HEK293T (cell line): ENCODE measurements at regions not wholly inside any gene's neighbourhood (a gene's known extent, or its start where the extent isn't known, plus 50 kb on each side); places are given as distances from the start of the nearest gene placed in this dataset.
"Not testable (repeated sequence)": the region's sequence is repeated elsewhere in the genome, so short reads cannot be mapped to it uniquely, and the experiment has no call there.

Experiments
- CTCF ChIA-PET: fragments of 350-600 bp; formaldehyde crosslinking; extraction: SDS; loops from one replicate; lab custom pipeline; 2021; ENCODE audit warnings: antibody characterized with exemption, inconsistent platforms; lab: Yijun Ruan, JAX
- POLR2A ChIA-PET: fragments of 350-600 bp; formaldehyde crosslinking; extraction: SDS; loops from one replicate; lab custom pipeline; 2020; ENCODE audit warnings: antibody characterized with exemption, inconsistent platforms; lab: Yijun Ruan, JAX
- DNase-seq: peaks from one replicate; pipeline ENCODE4 v3.0.0; 2012; ENCODE audit warnings: mixed read lengths; ENCODE audit errors: extremely low spot score
- ARNT ChIP-seq: fragments of 450-650 bp; IDR thresholded peaks from 2 replicates; pipeline ENCODE4 v1.6.1; 2017; ENCODE audit warnings: mild to moderate bottlenecking
- BHLHE40 ChIP-seq: fragments of 450-650 bp; IDR thresholded peaks from 2 replicates; pipeline ENCODE4 v1.6.1; 2016; ENCODE audit warnings: mild to moderate bottlenecking, moderate library complexity, borderline replicate concordance
- CTBP1 ChIP-seq: fragments of 450-650 bp; IDR thresholded peaks from 2 replicates; pipeline ENCODE4 v1.6.1; 2016; ENCODE audit warnings: borderline replicate concordance
- ELF4 ChIP-seq: fragments of 450-650 bp; IDR thresholded peaks from 2 replicates; pipeline ENCODE4 v1.6.1; 2017; ENCODE audit warnings: antibody characterized with exemption
- FOXA1 ChIP-seq: fragments of 450-650 bp; IDR thresholded peaks from 2 replicates; pipeline ENCODE4 v1.6.1; 2016; ENCODE audit warnings: mild to moderate bottlenecking
- FOXK2 ChIP-seq: fragments of 450-650 bp; IDR thresholded peaks from 2 replicates; pipeline ENCODE4 v1.6.1; 2016; ENCODE audit warnings: mild to moderate bottlenecking
- FOXM1 ChIP-seq: fragments of 450-650 bp; IDR thresholded peaks from 2 replicates; pipeline ENCODE4 v1.6.1; 2017; ENCODE audit warnings: mild to moderate bottlenecking, borderline replicate concordance
- HDGF ChIP-seq: fragments of 450-650 bp; IDR thresholded peaks from 2 replicates; pipeline ENCODE4 v1.6.1; 2017; ENCODE audit warnings: antibody characterized with exemption, borderline replicate concordance
- L3MBTL2 ChIP-seq: fragments of 450-650 bp; conservative IDR thresholded peaks from 2 replicates; pipeline ENCODE4 v1.6.1; 2016; ENCODE audit warnings: mild to moderate bottlenecking
- LEF1 ChIP-seq: fragments of 450-650 bp; IDR thresholded peaks from 2 replicates; pipeline ENCODE4 v1.6.1; 2017; ENCODE audit warnings: mild to moderate bottlenecking, borderline replicate concordance
- NFRKB ChIP-seq: fragments of 450-650 bp; IDR thresholded peaks from 2 replicates; pipeline ENCODE4 v1.6.1; 2016; ENCODE audit warnings: mild to moderate bottlenecking, moderate library complexity
- SP1 ChIP-seq: fragments of 450-650 bp; IDR thresholded peaks from 2 replicates; pipeline ENCODE4 v1.6.1; 2017
- SUZ12 ChIP-seq: fragments of 450-650 bp; IDR thresholded peaks from 2 replicates; pipeline ENCODE4 v1.6.1; 2016; ENCODE audit warnings: mild to moderate bottlenecking
- TARDBP ChIP-seq: fragments of 450-650 bp; IDR thresholded peaks from 2 replicates; pipeline ENCODE4 v1.6.1; 2016
- ZNF384 ChIP-seq: fragments of 450-650 bp; IDR thresholded peaks from 2 replicates; pipeline ENCODE4 v1.6.1; 2016
- TF ChIP-seq, protein P1 (sequence below): fragments of 450-650 bp; IDR thresholded peaks from 2 replicates; pipeline ENCODE4 v1.6.1; 2016

DNA sequence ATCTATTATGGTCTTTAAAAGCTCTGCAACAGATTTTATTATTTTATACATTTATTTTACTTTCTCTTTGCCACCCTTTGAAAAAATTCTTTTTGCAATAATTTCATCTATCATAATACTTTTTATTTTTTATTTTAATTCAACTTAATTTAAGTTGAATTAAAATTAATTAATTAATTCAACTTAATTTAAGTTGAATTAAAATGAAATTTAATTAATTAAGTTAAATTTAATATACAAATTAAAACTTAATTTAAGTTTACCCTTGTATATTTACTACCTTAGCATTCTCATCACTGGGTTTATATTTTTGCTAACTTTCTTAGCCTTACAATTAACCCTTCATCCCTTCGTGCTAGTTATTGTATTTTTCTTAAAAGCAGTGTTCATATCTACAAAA lies 301.4 kb downstream of the SLITRK5 start:
- no peak for DNase-seq
- no peak for TF ChIP-seq SUZ12
- TF ChIP-seq BHLHE40, result no peak
- TF ChIP-seq ARNT, result no peak
- no peak for TF ChIP-seq L3MBTL2
- TF ChIP-seq FOXA1, result no peak
- TF ChIP-seq FOXK2, result no peak
- TF ChIP-seq LEF1, result no peak
- no peak for TF ChIP-seq SP1
- no peak for TF ChIP-seq CTBP1
- TF ChIP-seq TARDBP, result no peak
- TF ChIP-seq FOXM1, result no peak
- TF ChIP-seq HDGF, result no peak
- TF ChIP-seq ELF4, result no peak
- ChIA-PET CTCF (no interaction called here), POLR2A (no interaction called here)

DNA sequence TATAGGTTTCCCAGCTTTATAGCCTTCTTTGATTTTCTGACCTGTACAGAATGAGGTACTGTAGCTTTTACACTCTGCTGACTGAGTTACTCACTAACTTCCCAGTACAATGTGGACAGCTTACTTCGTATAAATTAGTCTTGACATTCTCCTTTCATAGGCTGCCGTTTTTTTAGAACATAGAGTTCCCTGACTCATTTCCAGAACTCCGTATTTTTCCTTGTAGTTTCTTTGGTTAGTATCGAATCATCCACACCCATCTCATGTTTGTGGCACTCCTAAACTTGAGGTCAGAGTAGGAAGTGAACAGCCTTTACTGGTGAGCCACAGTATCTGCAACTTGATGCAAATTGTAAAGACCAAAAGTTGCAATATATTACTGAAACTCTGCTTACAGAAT lies 303.9 kb downstream of the SLITRK5 start:
- POLR2A ChIA-PET, result no interaction called here
- no peak for TF ChIP-seq NFRKB
- no peak for TF ChIP-seq SP1
- DNase-seq, result no peak
- CTCF ChIA-PET, result no interaction called here

DNA sequence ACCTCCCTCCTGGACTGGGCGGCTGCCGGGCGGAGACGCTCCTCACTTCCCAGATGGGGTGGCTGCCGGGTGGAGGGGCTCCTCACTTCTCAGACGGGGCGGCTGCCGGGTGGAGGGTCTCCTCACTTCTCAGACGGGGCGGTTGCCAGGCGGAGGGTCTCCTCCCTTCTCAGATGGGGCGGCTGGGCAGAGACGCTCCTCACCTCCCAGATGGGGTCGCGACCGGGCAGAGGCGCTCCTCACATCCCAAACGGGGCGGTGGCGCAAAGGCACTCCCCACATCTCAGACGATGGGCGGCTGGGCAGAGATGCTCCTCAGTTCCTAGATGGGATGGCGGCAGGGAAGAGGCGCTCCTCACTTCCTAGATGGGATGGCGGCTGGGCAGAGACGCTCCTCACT lies 305.5 kb downstream of the SLITRK5 start:
- DNase-seq, CTCF ChIA-PET, POLR2A ChIA-PET: not testable (repeated sequence)

DNA sequence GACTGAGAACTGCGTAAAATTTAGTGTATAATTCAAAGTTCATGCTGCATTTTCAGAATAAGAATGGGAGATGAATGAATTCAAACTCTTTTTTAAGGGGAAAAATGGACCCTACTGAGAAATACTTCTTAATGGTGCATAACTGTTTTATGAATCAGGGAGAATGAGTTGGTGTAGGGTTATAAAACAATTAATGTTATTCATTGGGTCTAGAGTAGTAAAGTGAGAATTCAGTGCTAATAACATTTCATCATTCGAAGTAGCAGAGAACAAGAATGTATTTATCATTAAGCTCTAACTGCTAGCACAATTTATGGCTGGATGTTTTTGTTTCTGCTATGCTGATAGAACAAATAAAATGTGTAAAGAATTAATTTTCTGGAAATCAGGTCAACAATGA lies 310.2 kb downstream of the SLITRK5 start:
- TF ChIP-seq HDGF, result no peak
- TF ChIP-seq SP1, result no peak
- ChIA-PET POLR2A (no interaction called here), CTCF (no interaction called here)
- no peak for DNase-seq

DNA sequence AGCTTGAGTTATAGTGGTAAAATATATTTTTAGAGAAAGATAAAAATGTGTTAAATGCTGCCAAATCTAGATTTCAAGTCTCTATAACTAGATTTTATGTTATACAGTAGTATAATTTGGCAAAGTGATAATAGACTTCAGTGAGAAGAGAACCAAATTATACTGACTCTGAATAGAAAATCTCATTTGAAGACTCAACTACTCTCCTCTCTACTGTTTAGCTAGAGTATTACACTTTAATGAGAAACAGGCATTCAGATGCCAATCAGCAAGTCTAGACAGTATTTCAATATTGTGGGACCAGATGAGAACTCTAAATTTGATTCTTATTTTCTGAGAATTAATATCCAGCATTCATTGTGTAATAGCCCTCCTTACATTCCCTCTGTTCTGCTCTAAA lies 311.2 kb downstream of the SLITRK5 start:
- POLR2A ChIA-PET, result no interaction called here
- DNase-seq, result no peak

DNA sequence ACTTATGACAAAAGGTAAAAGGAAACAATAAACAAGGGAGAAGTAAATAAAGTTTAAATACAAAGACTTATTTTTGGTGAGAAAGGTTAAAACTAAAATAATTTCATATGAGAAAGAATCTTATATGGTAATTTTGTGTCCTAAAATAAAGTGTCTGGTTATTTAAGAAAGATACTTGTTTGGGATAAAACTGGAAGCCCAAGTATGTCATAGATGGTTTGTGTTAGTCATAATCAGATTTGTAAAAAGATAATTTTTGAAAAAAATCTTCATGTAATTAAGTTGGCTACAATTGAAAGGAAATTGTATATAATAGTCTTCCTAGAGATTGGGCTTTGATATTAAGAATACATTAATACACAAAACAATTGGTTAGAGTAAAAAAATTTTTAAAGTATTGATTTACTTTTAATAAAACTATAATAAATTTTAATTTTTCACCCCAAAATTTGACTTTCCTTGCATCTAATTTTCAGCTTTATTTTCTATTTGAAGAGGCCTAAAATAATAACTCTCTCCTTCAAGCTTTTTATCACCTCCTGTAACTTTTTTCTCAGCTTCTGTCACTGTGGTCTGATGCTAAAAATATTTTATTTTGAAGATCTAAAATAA lies 315.6 kb downstream of the SLITRK5 start:
- ChIA-PET CTCF (no interaction called here), POLR2A (no interaction called here)
- no peak for DNase-seq
- TF ChIP-seq HDGF, result no peak
- no peak for TF ChIP-seq ELF4
- no peak for TF ChIP-seq SP1
- TF ChIP-seq, protein P1, sequence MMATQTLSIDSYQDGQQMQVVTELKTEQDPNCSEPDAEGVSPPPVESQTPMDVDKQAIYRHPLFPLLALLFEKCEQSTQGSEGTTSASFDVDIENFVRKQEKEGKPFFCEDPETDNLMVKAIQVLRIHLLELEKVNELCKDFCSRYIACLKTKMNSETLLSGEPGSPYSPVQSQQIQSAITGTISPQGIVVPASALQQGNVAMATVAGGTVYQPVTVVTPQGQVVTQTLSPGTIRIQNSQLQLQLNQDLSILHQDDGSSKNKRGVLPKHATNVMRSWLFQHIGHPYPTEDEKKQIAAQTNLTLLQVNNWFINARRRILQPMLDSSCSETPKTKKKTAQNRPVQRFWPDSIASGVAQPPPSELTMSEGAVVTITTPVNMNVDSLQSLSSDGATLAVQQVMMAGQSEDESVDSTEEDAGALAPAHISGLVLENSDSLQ, result no peak
- TF ChIP-seq ARNT, result no peak
- no peak for TF ChIP-seq TARDBP
- TF ChIP-seq CTBP1, result no peak
- no peak for TF ChIP-seq BHLHE40

More for the DNA sequence above, 311.2 kb downstream of the SLITRK5 start:
- no peak for TF ChIP-seq ZNF384
- CTCF ChIA-PET, result no interaction called here

DNA sequence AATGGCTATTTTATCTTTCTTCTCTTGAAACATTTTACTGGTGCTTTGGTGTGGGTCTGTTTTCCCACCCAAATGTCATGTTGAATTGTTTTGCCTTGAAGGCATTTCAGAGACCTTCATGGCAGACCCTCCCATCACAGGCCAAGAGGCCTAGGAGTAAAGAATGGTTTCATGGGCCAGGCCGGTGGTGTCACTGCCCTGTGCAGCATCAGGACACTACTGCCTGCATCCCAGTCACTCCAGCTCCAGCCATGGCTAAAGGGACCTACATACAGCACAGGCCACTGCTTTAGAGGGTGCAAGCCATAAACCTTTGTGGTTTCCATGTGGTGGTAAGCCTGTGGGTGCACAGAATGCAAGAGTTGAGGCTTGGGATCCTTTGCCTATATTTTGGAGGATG lies 326.9 kb downstream of the SLITRK5 start:
- CTCF ChIA-PET, result no interaction called here
- TF ChIP-seq SUZ12, result no peak
- no peak for TF ChIP-seq L3MBTL2
- no peak for TF ChIP-seq BHLHE40
- TF ChIP-seq, protein P1, result no peak
- no peak for TF ChIP-seq LEF1
- TF ChIP-seq TARDBP, result no peak
- no peak for TF ChIP-seq CTBP1
- TF ChIP-seq ZNF384, result no peak
- TF ChIP-seq ELF4, result no peak
- no peak for TF ChIP-seq FOXM1
- no peak for TF ChIP-seq ARNT
- TF ChIP-seq SP1, result no peak
- no peak for TF ChIP-seq HDGF
- no peak for TF ChIP-seq FOXA1
- no peak for TF ChIP-seq NFRKB
- TF ChIP-seq FOXK2, result no peak
- DNase-seq, result no peak
- POLR2A ChIA-PET, result no interaction called here

DNA sequence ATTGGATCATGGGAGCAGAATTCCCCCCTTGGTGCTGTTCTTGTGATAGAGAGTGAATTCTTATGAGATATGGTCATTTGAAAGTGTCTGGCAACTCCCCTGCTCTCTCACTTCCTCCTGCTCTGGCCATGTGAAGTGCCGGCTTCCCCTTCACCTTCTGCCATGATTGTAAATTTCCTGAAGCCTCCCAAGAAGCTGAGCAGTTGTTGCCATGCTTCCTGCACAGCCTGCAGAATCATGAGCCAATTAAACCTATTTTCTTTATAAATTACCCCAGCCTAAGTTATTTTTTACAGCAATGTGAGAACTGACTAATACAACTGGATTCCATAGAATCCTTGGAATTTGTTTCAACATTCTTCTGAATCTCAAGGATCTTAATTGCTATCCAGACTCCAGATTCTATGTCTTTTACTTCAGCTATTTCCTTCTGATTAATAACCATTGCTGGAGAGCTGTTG lies 328.1 kb downstream of the SLITRK5 start:
- ChIA-PET CTCF (no interaction called here), POLR2A (no interaction called here)
- no peak for TF ChIP-seq BHLHE40
- TF ChIP-seq LEF1, result no peak
- TF ChIP-seq L3MBTL2, result no peak
- no peak for TF ChIP-seq SP1
- no peak for TF ChIP-seq ELF4
- no peak for TF ChIP-seq FOXA1
- no peak for TF ChIP-seq CTBP1
- no peak for DNase-seq
